ENCODE measurements at regions not wholly inside any gene's neighbourhood (a gene's known extent, or its start where the extent isn't known, plus 50 kb on each side); places are given as distances from the start of the nearest gene placed in this dataset.

DNA sequence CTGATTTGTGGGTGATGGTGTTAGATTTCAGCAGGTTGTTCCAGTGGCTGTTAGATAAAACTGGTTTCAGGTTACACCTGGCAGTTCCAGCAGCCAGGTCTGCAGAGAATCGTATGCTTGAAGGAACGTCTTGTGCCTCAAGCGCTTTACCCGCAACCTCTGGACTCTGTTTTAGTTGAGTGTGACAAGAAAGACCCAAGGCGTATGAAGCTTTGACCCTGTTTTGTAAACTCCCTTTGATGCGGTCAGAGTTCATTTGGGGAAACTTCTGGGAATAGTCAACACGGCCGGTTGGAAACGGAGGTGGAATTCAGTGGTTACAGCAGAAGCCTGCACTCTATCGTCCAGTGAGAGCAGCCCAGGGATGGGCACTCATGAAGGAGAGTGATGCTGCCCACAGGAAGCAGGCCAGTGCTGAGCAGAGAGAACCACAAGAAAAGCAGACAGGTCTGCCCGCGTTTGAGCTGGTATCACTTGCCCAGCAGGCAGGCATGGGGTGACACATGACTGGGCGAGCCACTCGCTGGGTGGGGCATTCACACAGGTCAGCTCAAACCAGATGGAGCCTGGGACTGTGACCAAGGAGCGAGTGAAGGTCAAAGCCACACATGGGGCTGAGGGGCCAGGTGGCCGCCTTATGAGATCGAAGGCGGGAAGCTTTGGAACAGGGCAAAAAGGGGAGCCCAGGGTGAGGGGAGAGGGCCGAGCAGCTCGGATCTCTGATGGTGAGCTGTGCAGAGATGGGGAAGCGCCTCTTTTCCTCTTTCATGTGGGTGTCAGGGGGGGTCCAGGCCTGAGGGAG, 99.6 kb upstream of the MBOAT2 start:
- Mint-ChIP-seq H3K27me3 (peaks cover 4% of the 10 kb centered on the region), H3K9me3 (ENCODE audit: low read depth) (no peaks in the 10 kb centered on the region), H3K36me3 (no peaks in the 10 kb centered on the region), H3K4me1 (ENCODE audit: low read depth) (peaks cover 10% of the 10 kb centered on the region), H3K4me3 (no peak overlapping the region), H3K27ac (no peak overlapping the region)

DNA sequence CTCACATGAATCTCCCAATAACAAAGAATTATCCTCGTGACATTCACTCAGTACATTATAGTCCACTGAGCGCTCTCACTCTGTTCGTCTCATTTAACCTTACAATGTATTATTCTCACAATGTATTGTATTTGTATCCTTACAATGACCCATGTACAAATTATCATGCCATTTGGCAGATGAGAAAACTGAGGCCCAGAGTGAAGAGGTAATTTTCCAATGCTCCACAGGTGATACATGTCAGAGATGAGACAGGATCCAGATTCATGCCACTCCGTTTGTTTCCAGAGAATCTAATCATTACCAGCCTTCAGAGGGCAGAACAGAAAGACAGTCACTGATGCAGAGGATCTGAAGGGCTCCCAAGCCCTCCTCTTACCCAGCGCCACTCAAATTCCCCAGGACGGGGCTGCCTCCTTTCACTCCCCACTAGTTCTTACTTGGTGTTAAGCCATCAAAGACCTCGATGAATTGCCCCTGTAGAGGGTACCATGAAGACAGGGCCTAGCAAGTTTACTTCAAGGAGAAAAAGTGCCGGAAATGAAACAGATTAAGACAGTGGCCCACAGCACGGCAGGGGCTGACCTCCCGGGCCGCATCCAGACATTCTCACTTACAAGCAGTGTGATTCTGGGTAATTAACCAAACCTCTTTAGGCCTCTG, 98.4 kb upstream of the MBOAT2 start:
- Mint-ChIP-seq H3K36me3 (no peaks in the 10 kb centered on the region), H3K27me3 (peaks cover 10% of the 10 kb centered on the region), H3K4me1 (ENCODE audit: low read depth) (peaks cover 10% of the 10 kb centered on the region), H3K4me3 (no peak overlapping the region), H3K27ac (no peak overlapping the region), H3K9me3 (ENCODE audit: low read depth) (no peaks in the 10 kb centered on the region)

DNA sequence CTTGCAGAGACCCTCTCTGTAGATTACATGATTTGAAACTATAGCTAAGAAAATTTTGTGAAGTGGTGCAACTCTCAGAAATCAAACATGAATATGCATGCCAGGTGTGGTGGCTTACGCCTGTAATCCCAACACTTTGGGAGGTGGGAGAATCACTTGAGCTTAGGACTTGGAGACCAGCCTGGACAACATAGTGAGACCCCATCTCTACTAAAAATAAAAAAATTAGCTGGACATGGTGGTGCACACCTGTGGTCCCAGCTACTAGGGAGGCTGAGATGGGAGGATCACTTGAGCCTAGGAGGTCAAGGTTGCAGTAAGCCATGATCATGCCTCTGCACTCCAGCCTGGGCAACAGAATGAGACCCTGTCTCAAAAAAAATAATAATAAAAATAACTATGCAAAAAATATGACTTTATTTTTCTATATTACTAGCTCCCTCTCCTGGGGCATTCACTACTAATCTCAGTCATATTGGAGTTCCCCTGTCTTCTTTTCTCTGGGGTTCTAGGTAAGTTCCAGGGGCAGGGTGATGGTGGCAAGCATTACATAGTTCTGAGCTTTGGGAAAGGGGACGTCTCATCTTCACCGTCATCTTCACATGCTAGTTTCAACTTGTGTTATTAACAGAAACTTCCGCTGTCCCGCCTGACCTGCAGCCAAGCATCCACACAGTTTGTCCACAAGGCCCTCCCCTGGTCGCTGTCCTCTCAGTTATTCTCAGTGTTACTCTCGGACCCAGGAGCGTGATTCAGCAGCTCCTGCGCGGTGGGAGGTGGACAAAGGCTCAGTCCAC, 96.8 kb upstream of the MBOAT2 start:
- Mint-ChIP-seq H3K4me3 (no peak overlapping the region), H3K27ac (no peak overlapping the region), H3K4me1 (ENCODE audit: low read depth) (peaks cover 10% of the 10 kb centered on the region), H3K9me3 (ENCODE audit: low read depth) (no peaks in the 10 kb centered on the region), H3K36me3 (no peaks in the 10 kb centered on the region), H3K27me3 (peaks cover 11% of the 10 kb centered on the region)

DNA sequence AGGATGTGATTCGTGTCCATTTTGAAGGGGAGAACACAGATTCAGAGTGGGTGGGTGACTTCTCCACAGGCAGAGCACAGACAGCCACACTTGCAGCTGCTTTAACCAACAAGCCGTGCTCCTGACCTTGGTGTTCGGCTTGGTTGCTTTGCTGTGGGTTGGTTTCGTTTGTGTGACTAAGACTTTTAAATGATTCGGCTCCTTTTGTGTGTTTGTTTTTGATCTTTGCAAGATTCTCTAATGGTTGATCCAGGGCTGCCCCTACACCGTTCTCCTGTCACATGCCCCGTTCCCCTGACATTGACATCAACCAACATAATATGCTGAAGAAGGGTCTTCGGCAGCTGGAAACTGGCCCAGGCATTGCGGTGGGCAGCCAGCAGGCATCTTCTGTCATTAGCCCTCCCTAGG, 95.9 kb upstream of the MBOAT2 start:
- no peak overlapping the region for H3K4me3 Mint-ChIP-seq
- no peak overlapping the region for H3K27ac Mint-ChIP-seq
- peaks cover 16% of the 10 kb centered on the region for H3K27me3 Mint-ChIP-seq
- H3K36me3 Mint-ChIP-seq, result no peaks in the 10 kb centered on the region
- no peaks in the 10 kb centered on the region for H3K9me3 Mint-ChIP-seq (ENCODE audit: low read depth)
- peaks cover 10% of the 10 kb centered on the region for H3K4me1 Mint-ChIP-seq (ENCODE audit: low read depth)

DNA sequence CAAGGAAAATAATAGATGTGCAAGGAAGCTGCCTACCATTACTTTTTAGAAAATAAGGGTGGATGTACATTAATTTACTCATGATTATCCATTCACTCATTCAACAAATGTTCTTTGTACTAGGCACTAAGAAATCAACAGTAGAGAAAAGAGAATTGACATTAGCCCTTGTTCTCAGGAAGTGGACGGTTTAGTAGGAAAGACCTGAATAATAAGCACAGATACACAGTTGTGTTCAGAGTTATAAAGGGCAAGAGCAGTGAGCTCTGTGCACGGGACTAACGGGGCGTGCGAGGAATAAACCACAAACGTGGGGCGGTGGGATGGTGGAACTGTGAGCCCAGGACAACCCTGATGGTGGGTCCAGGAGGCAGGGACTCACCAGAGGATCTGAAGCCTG, 94.4 kb upstream of the MBOAT2 start:
- no peak overlapping the region for H3K4me3 Mint-ChIP-seq
- H3K9me3 Mint-ChIP-seq (ENCODE audit: low read depth), result no peaks in the 10 kb centered on the region

DNA sequence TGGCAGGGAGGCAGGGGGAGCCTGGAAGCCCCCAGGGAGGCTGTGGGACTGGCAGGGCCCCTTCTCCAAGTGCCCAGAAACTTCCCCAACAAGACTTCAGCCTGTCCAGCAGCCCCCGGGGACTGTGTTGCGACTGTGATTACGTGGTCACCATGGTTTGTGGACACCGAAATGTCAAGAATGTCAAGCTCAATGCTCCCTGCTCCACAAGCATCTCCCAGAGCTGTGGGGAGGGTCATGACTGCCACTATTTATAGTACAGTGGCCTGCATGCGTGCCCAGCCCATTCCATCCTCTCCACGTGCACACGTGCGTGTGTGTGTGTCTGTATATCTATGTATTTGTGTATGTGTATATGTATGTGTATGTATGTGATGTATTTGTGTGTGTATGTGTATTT, 93.8 kb upstream of the MBOAT2 start:
- Mint-ChIP-seq H3K36me3 (no peaks in the 10 kb centered on the region), H3K27ac (no peak overlapping the region), H3K9me3 (ENCODE audit: low read depth) (no peaks in the 10 kb centered on the region), H3K4me3 (no peak overlapping the region), H3K4me1 (ENCODE audit: low read depth) (peaks cover 10% of the 10 kb centered on the region), H3K27me3 (peaks cover 23% of the 10 kb centered on the region)

More for the DNA sequence above, 94.4 kb upstream of the MBOAT2 start:
- Mint-ChIP-seq H3K27ac (no peak overlapping the region), H3K27me3 (peaks cover 20% of the 10 kb centered on the region), H3K4me1 (ENCODE audit: low read depth) (peaks cover 10% of the 10 kb centered on the region), H3K36me3 (no peaks in the 10 kb centered on the region)

DNA sequence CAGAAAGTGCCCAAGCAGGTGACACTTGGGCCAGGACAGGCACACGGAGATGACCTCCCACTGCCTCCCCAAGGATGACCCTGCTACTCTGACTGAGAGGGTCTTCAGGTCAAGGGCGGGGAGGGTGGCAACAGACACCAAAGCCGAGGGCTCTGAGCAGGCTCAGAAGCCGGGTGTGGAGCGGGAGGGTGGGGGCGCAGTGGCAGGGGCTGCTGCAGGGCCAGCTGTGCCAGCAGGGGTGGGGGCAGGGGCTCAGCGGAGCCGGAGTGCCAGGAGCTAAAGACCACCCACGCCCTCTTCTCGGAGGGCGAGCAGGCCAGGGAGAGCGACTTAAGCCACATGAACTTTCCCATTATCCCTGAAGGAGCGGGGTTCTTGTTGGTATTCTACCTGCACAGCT, 93.3 kb upstream of the MBOAT2 start:
- Mint-ChIP-seq H3K27me3 (peaks cover 26% of the 10 kb centered on the region), H3K9me3 (ENCODE audit: low read depth) (no peaks in the 10 kb centered on the region), H3K4me1 (ENCODE audit: low read depth) (peaks cover 10% of the 10 kb centered on the region), H3K36me3 (no peaks in the 10 kb centered on the region), H3K27ac (no peak overlapping the region), H3K4me3 (no peak overlapping the region)

DNA sequence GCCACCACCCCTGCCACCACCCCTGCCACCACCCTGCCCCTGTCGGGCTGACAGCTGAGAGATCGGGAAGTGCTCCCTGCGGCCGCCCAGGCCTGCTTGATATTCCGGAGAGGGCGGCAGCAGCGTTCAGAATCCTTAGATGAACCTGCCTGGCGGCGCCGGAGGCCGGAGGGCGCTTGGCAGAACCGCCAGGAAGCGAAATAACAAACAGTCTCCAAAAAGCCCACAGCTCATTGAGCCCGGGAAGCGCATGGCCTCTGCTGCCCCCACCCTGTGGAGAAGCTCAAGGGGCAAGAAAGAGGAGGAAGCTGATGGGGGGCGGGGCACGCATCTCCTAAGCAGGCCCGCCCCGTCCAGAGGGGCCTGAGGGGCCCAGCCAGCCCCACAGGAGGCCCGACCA, 92.2 kb upstream of the MBOAT2 start:
- no peak overlapping the region for H3K4me3 Mint-ChIP-seq
- peaks cover 10% of the 10 kb centered on the region for H3K4me1 Mint-ChIP-seq (ENCODE audit: low read depth)
- peaks cover 24% of the 10 kb centered on the region for H3K27me3 Mint-ChIP-seq
- no peaks in the 10 kb centered on the region for H3K36me3 Mint-ChIP-seq
- H3K27ac Mint-ChIP-seq, result no peak overlapping the region
- no peaks in the 10 kb centered on the region for H3K9me3 Mint-ChIP-seq (ENCODE audit: low read depth)

DNA sequence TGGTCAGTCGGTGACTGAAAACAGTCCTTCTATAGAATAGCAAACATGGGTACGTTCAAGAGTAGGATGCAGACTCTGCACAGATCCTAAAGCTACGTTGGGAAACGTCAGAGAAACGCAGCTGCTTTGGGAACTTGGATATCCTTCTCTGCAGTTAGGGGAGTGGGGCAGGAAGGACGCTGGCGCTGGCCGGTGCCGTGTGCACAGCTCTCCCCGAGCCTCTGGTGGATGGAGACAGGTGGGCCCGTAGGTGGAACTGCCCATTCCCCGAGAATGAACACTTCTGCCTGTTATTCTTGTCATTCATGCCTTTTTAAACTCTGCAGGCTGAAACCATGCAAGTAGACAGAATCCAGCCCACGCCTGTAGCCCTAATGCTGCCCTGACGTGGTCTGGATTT, 91.7 kb upstream of the MBOAT2 start:
- H3K4me3 Mint-ChIP-seq, result no peak overlapping the region
- peaks cover 24% of the 10 kb centered on the region for H3K27me3 Mint-ChIP-seq

DNA sequence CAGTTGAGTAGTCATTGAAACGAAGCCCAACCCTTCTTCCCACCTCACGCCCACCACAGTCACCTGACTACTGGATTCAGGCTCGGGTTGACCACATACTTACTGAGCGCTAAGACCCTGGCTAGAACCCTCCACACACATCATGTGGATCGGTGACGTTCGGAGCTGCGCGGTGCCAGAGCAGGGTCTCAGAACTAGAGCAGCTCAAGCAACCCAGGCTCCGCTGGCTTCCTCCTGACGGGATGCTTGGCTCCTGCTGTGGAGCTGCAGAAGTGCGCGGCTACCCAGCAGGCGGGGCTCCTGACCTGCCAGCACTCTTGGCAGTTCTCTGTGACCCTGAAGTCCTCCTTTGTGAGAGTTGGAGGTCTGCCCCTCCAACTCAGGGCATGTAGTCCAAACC, 90.6 kb upstream of the MBOAT2 start:
- Mint-ChIP-seq H3K4me3 (no peak overlapping the region), H3K27ac (no peak overlapping the region), H3K27me3 (peaks cover 27% of the 10 kb centered on the region), H3K36me3 (no peaks in the 10 kb centered on the region), H3K4me1 (ENCODE audit: low read depth) (peaks cover 4% of the 10 kb centered on the region), H3K9me3 (ENCODE audit: low read depth) (no peaks in the 10 kb centered on the region)

More for the DNA sequence above, 91.7 kb upstream of the MBOAT2 start:
- no peak overlapping the region for H3K27ac Mint-ChIP-seq
- no peaks in the 10 kb centered on the region for H3K9me3 Mint-ChIP-seq (ENCODE audit: low read depth)
- peaks cover 10% of the 10 kb centered on the region for H3K4me1 Mint-ChIP-seq (ENCODE audit: low read depth)
- no peaks in the 10 kb centered on the region for H3K36me3 Mint-ChIP-seq

DNA sequence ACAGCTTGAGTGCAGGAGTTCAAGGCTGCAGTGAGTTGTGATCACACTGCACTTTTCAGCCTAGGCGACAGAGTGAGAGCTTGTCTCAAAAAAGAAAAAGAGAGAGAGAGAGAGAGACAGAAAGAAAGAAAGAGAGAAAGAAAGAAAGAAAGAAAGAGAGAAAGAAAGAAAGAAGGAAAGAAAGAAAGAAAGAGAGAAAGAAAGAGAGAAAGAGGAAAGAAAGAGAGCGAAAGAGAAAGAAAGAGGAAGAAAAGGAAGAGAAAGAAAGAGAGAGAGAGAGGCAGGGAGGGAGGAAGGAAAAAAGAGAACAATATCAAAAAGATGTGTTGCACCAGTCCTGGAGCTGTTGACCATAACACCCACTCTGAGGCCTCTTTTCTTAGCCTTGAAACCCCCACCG, 89.8 kb upstream of the MBOAT2 start:
- Mint-ChIP-seq H3K4me3 (no peak overlapping the region), H3K27ac (no peak overlapping the region), H3K27me3 (peaks cover 24% of the 10 kb centered on the region), H3K9me3 (ENCODE audit: low read depth) (no peaks in the 10 kb centered on the region), H3K4me1 (ENCODE audit: low read depth) (no peaks in the 10 kb centered on the region), H3K36me3 (no peaks in the 10 kb centered on the region)

DNA sequence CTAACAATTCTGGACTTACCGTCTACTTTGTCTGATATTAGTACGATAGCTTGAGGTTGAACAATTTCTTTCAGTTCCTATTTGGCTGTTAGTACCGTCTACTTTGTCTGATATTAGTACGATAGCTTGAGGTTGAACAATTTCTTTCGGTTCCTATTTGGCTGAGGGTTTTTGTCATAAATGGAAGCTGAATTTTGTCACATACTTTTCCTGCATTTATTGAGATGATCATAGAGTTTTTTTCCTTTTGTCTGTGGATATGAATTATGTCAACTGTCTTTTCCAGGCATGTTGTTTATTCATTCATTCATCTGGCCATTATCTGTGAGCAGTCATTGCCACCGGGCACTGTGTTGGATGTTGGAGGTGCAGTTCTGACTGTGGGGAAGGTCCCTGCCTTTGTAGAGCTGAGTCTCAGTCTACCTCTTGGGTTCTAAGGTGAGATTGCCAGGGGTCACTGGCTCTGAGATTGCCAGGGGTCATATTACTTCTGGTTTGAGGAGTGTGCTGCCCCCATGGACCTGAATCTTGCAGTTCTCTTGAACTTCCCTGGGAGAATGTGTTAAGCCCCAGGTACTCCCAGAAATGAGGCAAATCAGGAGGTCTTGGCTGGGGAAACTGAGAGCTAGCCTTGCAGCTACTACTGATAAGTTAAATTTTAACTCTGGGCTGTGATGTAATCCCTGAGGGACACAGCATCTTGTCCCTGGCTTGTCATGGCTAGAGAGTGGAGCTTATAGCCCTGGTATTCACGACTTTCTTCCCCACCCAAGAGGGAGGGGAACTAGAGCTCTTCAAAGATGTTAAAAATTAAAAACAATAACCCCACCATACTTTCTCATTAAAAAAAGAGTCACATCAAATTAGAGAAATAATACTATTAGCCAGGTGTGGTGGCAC, 89.1 kb upstream of the MBOAT2 start:
- Mint-ChIP-seq H3K27me3 (peaks cover 21% of the 10 kb centered on the region), H3K36me3 (no peaks in the 10 kb centered on the region), H3K4me1 (ENCODE audit: low read depth) (no peaks in the 10 kb centered on the region), H3K27ac (no peak overlapping the region), H3K4me3 (no peak overlapping the region), H3K9me3 (ENCODE audit: low read depth) (no peaks in the 10 kb centered on the region)

DNA sequence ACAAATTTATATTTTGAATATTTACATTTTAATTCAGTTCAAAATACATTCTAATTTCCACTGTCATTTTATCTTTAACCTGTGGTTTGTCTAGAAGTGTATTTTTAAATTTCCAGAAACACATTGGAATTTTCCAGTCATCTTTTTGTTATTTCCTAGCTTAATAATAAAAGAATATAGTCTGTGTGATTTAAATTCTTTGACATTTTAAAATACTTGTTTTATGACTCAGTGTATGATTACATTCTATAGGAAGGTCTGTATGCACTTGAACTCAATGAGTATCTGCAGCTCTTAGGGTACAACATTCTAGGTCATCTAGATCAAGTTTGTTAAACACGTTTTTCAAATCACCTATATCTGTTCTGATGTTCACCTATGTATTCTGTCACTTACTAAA, 88.3 kb upstream of the MBOAT2 start:
- Mint-ChIP-seq H3K27me3 (peaks cover 18% of the 10 kb centered on the region), H3K27ac (no peak overlapping the region), H3K4me3 (no peak overlapping the region), H3K4me1 (ENCODE audit: low read depth) (no peaks in the 10 kb centered on the region), H3K9me3 (ENCODE audit: low read depth) (no peaks in the 10 kb centered on the region), H3K36me3 (no peaks in the 10 kb centered on the region)

DNA sequence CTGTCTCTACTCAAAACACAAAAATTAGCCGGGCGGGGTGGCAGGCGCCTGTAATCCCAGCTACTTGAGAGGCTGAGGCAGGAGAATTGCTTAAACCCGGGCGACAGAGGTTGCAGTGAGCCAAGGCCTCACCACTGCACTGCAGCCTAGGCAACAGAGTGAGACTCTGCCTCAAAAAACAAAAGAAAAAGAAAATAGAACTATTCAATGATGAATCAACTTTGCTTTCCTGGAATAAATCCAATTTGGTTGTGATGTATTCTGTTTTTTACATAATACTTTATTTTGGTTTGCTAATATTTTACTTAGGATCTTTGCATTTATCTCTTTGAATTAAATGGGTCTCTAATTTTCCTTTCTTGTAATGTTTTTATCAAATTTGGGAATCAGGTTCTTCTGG, 86.3 kb upstream of the MBOAT2 start:
- Mint-ChIP-seq H3K27me3 (peaks cover 14% of the 10 kb centered on the region), H3K4me3 (no peak overlapping the region), H3K4me1 (ENCODE audit: low read depth) (no peaks in the 10 kb centered on the region), H3K9me3 (ENCODE audit: low read depth) (no peaks in the 10 kb centered on the region), H3K36me3 (no peaks in the 10 kb centered on the region), H3K27ac (no peak overlapping the region)

Data from activated naive CD8-positive, alpha-beta T cell (primary cell).